NCI-H1092 treated with DMSO at 0.1 percent for 48 hours (cell line): ENCODE measurements at regions not wholly inside any gene's neighbourhood (a gene's known extent, or its start where the extent isn't known, plus 50 kb on each side); places are given as distances from the start of the nearest gene placed in this dataset.
"Not testable (repeated sequence)": the region's sequence is repeated elsewhere in the genome, so short reads cannot be mapped to it uniquely, and the experiment has no call there.

Source experiments
- DNase-seq: peaks from one replicate; lab custom pipeline; 2025; lab: John Stamatoyannopoulos, UW

- DNase-seq = no peak
Measured at GRCh38 chr12:63406781-63407180, 255.8 kb upstream of the AVPR1A start.

GRCh38 chr12:63404611-63405010 is 253.6 kb upstream of the AVPR1A start:
- no peak for DNase-seq

- DNase-seq = no peak
Measured at GRCh38 chr12:63403256-63403655, 252.3 kb upstream of the AVPR1A start.

- DNase-seq = peak; percentile 8
Measured at GRCh38 chr12:63400718-63401117, 249.7 kb upstream of the AVPR1A start.

GRCh38 chr12:63400318-63400717 is 249.3 kb upstream of the AVPR1A start:
- DNase-seq = no peak

- no peak for DNase-seq
Measured at GRCh38 chr12:63397807-63398206, 246.8 kb upstream of the AVPR1A start.

GRCh38 chr12:63396135-63396534 is 245.1 kb upstream of the AVPR1A start:
- DNase-seq = no peak

- DNase-seq = no peak
Measured at GRCh38 chr12:63394983-63395382, 244.0 kb upstream of the AVPR1A start.

GRCh38 chr12:63394349-63394748 is 243.3 kb upstream of the AVPR1A start:
- no peak for DNase-seq

- DNase-seq = no peak
Measured at GRCh38 chr12:63389211-63389610, 238.2 kb upstream of the AVPR1A start.

GRCh38 chr12:63387771-63388170 is 236.8 kb upstream of the AVPR1A start:
- no peak for DNase-seq

GRCh38 chr12:63382930-63383329 is 231.9 kb upstream of the AVPR1A start:
- no peak for DNase-seq

- no peak for DNase-seq
Measured at GRCh38 chr12:63362791-63363190, 211.8 kb upstream of the AVPR1A start.

GRCh38 chr12:63362166-63362565 is 211.2 kb upstream of the AVPR1A start:
- DNase-seq = no peak

- no peak for DNase-seq
Measured at GRCh38 chr12:63354969-63355368, 204.0 kb upstream of the AVPR1A start.

- DNase-seq = peak; percentile 18
Measured at GRCh38 chr12:63353559-63353958, 202.6 kb upstream of the AVPR1A start.

- no peak for DNase-seq
Measured at GRCh38 chr12:63351370-63351769, 200.4 kb upstream of the AVPR1A start.

GRCh38 chr12:63348556-63348955 is 197.6 kb upstream of the AVPR1A start:
- no peak for DNase-seq

- not testable (repeated sequence) for DNase-seq
Measured at GRCh38 chr12:63337158-63337557, 186.2 kb upstream of the AVPR1A start.

GRCh38 chr12:63326260-63326659 is 175.3 kb upstream of the AVPR1A start:
- no peak for DNase-seq

- DNase-seq = no peak
Measured at GRCh38 chr12:63325757-63326156, 174.8 kb upstream of the AVPR1A start.

- DNase-seq = no peak
Measured at GRCh38 chr12:63323942-63324341, 172.9 kb upstream of the AVPR1A start.

GRCh38 chr12:63321373-63321772 is 170.4 kb upstream of the AVPR1A start:
- DNase-seq = no peak

- DNase-seq = no peak
Measured at GRCh38 chr12:63319936-63320633, 169.1 kb upstream of the AVPR1A start.
